ENCODE measurements at regions not wholly inside any gene's neighbourhood (a gene's known extent, or its start where the extent isn't known, plus 50 kb on each side); places are given as distances from the start of the nearest gene placed in this dataset.

- in situ Hi-C loops (cut with MboI; ENCODE audit: low sequenced_read_pairs): no loop called here
- no peaks in the 10 kb centered on the region for H3K36me3 ChIP-seq (replicated peaks)
- no peaks in the 10 kb centered on the region for H3K27me3 ChIP-seq (ENCODE audit: low read depth)
- no peaks in the 10 kb centered on the region for H3K9me3 ChIP-seq
- H3K4me3 ChIP-seq: no peak overlapping the region
- H3K4me1 ChIP-seq: no peaks in the 10 kb centered on the region
- DNase-seq (ENCODE audit: low spot score in 2 of 2): no peak
Observed at GRCh38 chr22:47437110-47437509, 674.7 kb downstream of the TBC1D22A start.

DNA sequence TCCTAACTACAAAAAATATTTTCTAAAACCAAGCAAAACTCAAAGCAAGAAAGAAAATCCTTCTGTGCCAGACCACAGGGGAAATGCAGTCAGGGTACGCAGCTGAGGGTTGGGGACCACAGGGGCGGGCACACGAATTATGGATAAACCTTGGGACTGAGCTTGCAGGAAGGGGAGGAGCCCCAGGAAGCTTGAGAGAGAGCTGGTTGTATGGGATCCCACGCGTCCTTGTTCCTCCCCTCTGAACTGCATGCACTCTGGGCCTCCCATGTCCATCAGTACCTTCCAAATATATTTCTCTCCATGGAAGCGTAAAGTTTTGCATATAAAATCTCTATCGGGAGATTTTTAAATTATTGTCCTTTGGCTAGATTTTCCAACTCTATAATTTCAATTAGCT lies 673.4 kb downstream of the TBC1D22A start:
- Histone ChIP-seq H3K36me3 (replicated peaks) (no peaks in the 10 kb centered on the region), H3K9me3 (no peaks in the 10 kb centered on the region), H3K4me3 (no peak overlapping the region), H3K27me3 (ENCODE audit: low read depth) (no peaks in the 10 kb centered on the region), H3K4me1 (no peaks in the 10 kb centered on the region)
- no peak for DNase-seq (ENCODE audit: low spot score in 2 of 2)
- in situ Hi-C loops (cut with MboI; ENCODE audit: low sequenced_read_pairs): no loop called here

DNA sequence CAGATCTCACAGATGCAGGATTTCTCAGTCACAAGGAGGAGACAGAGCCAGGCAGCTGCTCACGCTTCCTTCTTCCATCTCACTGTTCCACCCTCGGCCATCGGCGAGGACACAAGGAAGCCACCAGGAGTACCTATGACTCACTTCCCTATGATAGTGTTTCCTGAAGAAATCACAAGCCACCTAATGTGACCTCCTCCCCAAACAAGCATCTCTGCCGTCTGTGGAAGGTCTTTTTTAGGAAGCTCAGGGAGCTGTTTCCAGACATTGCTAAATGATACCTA lies 672.7 kb downstream of the TBC1D22A start:
- Histone ChIP-seq H3K36me3 (replicated peaks) (no peaks in the 10 kb centered on the region), H3K4me3 (no peak overlapping the region), H3K27me3 (ENCODE audit: low read depth) (no peaks in the 10 kb centered on the region), H3K4me1 (no peaks in the 10 kb centered on the region), H3K9me3 (no peaks in the 10 kb centered on the region)
- no peak for DNase-seq (ENCODE audit: low spot score in 2 of 2)
- in situ Hi-C loops (cut with MboI; ENCODE audit: low sequenced_read_pairs): no loop called here

DNA sequence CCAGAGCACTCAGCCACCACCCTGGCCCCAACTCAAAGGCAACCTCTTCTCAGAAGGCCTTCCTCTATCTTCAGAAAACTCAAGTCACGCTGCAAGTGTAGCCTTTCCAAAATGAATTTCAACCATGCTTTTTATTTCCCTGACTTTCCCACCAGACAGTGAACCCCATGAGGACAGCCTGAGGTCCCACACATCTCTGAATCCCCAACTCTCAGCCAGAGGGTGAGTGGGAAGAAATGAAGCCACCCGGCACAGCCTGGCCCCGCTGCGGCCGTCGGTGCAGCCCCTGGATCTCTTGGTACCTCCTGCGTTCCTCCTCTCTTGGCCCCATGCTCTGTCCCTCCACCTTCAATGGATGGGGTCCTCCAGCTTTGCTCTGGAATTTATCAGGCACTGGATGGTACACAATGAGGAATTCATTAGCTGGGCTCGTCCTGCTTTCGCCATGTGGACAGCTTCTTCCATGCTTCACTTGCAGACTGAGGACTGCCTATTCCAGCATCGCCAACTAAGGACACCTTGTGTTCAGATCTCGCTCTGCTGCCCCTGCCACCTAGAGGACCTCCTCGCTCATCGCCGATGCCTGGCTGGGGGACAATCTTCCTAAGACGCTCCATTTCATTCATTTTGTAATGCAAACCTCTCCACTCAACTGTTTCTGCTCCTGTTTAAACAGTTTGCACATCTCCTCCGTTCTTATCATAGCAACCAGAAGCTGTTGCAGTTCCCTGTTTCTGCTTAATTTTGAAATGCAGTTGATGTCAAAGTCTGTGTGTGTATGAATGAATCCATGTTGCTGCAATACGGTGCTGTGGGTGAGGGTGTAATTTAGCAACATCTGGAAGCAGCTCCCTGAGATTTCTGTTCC lies 672.1 kb downstream of the TBC1D22A start:
- Histone ChIP-seq H3K27me3 (ENCODE audit: low read depth) (no peaks in the 10 kb centered on the region), H3K9me3 (no peaks in the 10 kb centered on the region), H3K4me3 (no peak overlapping the region), H3K4me1 (no peaks in the 10 kb centered on the region), H3K36me3 (replicated peaks) (no peaks in the 10 kb centered on the region)
- no peak for DNase-seq (ENCODE audit: low spot score in 2 of 2)
- in situ Hi-C loops (cut with MboI; ENCODE audit: low sequenced_read_pairs): no loop called here

- in situ Hi-C loops (cut with MboI; ENCODE audit: low sequenced_read_pairs): no loop called here
Observed at GRCh38 chr22:47433627-47434026, 671.2 kb downstream of the TBC1D22A start.

GRCh38 chr22:47432683-47433082 lies 670.2 kb downstream of the TBC1D22A start:
- H3K27me3 ChIP-seq (ENCODE audit: low read depth): no peaks in the 10 kb centered on the region
- in situ Hi-C loops (cut with MboI; ENCODE audit: low sequenced_read_pairs): no loop called here
- H3K36me3 ChIP-seq (replicated peaks): no peaks in the 10 kb centered on the region
- H3K4me3 ChIP-seq: no peak overlapping the region
- H3K9me3 ChIP-seq: no peaks in the 10 kb centered on the region
- H3K4me1 ChIP-seq: no peaks in the 10 kb centered on the region
- DNase-seq (ENCODE audit: low spot score in 2 of 2): no peak

More at GRCh38 chr22:47433627-47434026, 671.2 kb downstream of the TBC1D22A start:
- no peaks in the 10 kb centered on the region for H3K36me3 ChIP-seq (replicated peaks)
- H3K9me3 ChIP-seq: no peaks in the 10 kb centered on the region
- no peak overlapping the region for H3K4me3 ChIP-seq
- no peaks in the 10 kb centered on the region for H3K27me3 ChIP-seq (ENCODE audit: low read depth)
- H3K4me1 ChIP-seq: no peaks in the 10 kb centered on the region
- DNase-seq (ENCODE audit: low spot score in 2 of 2): no peak

DNA sequence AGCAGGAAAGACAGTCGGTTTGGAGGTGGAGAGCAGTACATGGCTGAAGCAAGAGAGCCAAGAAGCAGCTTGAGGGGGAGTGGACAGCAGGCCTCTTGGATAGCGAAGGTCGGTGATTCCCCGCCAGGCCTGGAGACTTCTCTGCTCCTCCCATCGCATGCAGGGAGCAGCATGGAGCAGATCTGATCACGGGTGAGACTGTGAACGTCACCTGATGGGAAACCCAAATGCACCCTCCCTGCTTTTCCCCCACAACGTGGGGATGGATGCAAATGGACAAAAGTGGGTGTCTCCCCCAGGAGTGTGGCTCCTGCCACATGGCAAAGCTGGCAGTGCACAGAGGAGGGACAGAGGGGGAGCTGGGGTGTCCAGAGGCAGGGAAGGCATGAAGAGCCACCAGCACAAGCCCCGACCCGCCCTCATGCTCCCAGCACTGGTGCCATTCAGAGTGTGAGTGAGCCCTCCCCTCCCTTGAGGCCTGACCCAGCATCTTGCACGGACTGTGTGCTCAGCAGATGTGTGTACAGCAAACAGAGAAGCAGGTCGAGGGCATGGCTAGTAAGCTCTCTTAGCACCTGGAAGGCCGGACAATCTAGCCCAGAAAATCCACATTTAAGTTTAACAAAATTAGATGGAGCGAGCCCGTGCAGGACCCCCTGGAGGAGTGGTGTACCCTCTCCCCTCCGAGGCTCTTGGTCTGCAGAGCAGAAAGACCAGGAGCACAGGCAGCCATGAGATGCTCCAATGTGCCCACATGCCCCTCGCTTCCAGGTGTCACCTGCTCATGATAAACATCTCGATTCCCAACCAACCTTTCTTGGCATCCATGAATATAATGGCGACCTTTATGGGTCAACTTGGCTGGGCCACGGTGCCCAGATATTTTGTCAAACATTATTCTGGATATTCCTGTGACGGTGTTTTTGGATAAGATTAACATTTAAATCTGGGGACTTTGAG lies 661.7 kb downstream of the TBC1D22A start:
- no peak overlapping the region for H3K4me3 ChIP-seq
- no peak for DNase-seq (ENCODE audit: low spot score in 2 of 2)
- H3K9me3 ChIP-seq: no peaks in the 10 kb centered on the region
- in situ Hi-C loops (cut with MboI; ENCODE audit: low sequenced_read_pairs): no loop called here
- no peaks in the 10 kb centered on the region for H3K4me1 ChIP-seq
- no peaks in the 10 kb centered on the region for H3K27me3 ChIP-seq (ENCODE audit: low read depth)
- H3K36me3 ChIP-seq (replicated peaks): no peaks in the 10 kb centered on the region

- no peaks in the 10 kb centered on the region for H3K36me3 ChIP-seq (replicated peaks)
- no peaks in the 10 kb centered on the region for H3K9me3 ChIP-seq
- H3K4me3 ChIP-seq: no peak overlapping the region
- no peaks in the 10 kb centered on the region for H3K4me1 ChIP-seq
- no peak for DNase-seq (ENCODE audit: low spot score in 2 of 2)
- in situ Hi-C loops (cut with MboI; ENCODE audit: low sequenced_read_pairs): no loop called here
- H3K27me3 ChIP-seq (ENCODE audit: low read depth): no peaks in the 10 kb centered on the region
Observed at GRCh38 chr22:47423266-47423665, 660.8 kb downstream of the TBC1D22A start.

DNA sequence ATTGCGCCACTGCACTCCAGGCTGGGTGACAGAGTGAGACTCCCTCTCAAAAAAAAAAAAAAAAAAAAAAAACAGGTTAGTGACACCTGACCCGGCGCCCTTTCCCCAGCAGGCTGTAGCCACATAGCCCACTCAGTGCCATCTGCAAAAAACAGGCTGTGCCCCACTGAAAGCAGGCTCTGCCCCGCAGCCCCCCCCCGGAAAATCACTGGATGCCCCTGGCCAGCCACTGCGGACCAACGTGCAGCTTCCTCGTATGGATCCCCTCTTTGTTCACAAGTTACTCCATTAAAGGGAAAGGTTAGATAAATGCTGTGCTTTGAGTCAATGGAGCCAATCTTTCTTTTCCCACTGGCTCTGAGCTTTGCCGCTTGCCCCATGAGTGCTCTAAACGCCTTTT lies 660.3 kb downstream of the TBC1D22A start:
- no peak for DNase-seq (ENCODE audit: low spot score in 2 of 2)
- in situ Hi-C loops (cut with MboI; ENCODE audit: low sequenced_read_pairs): no loop called here

GRCh38 chr22:47421846-47422245 lies 659.4 kb downstream of the TBC1D22A start:
- Histone ChIP-seq H3K27me3 (ENCODE audit: low read depth) (no peaks in the 10 kb centered on the region), H3K36me3 (replicated peaks) (no peaks in the 10 kb centered on the region), H3K4me1 (no peaks in the 10 kb centered on the region), H3K4me3 (no peak overlapping the region), H3K9me3 (no peaks in the 10 kb centered on the region)
- in situ Hi-C loops (cut with MboI; ENCODE audit: low sequenced_read_pairs): no loop called here
- DNase-seq (ENCODE audit: low spot score in 2 of 2): no peak

More for the DNA sequence above, 660.3 kb downstream of the TBC1D22A start:
- H3K4me1 ChIP-seq: no peaks in the 10 kb centered on the region
- no peaks in the 10 kb centered on the region for H3K27me3 ChIP-seq (ENCODE audit: low read depth)
- no peak overlapping the region for H3K4me3 ChIP-seq
- no peaks in the 10 kb centered on the region for H3K36me3 ChIP-seq (replicated peaks)
- H3K9me3 ChIP-seq: no peaks in the 10 kb centered on the region

DNA sequence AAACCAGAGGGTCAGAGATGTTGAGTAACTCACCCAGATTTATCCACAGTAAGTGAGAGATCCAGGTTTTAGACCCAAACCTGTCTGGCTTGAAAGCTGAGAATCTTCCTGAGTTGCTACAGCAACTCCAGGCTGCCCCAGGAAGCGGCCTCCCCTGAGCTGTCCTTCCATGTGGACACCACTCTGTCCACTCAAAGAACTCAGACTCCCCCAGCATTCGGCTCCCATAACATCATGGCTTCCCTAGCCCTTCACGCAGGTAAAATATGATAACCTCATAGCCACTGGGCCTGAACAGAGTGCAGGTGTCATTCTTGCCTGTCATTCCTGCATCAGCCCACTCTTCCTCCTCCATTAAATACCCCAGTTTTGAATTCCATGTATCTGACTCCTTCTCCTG lies 657.8 kb downstream of the TBC1D22A start:
- Histone ChIP-seq H3K9me3 (no peaks in the 10 kb centered on the region), H3K36me3 (replicated peaks) (no peaks in the 10 kb centered on the region), H3K4me3 (no peak overlapping the region), H3K27me3 (ENCODE audit: low read depth) (no peaks in the 10 kb centered on the region), H3K4me1 (no peaks in the 10 kb centered on the region)
- in situ Hi-C loops (cut with MboI; ENCODE audit: low sequenced_read_pairs): no loop called here
- DNase-seq (ENCODE audit: low spot score in 2 of 2): no peak

DNA sequence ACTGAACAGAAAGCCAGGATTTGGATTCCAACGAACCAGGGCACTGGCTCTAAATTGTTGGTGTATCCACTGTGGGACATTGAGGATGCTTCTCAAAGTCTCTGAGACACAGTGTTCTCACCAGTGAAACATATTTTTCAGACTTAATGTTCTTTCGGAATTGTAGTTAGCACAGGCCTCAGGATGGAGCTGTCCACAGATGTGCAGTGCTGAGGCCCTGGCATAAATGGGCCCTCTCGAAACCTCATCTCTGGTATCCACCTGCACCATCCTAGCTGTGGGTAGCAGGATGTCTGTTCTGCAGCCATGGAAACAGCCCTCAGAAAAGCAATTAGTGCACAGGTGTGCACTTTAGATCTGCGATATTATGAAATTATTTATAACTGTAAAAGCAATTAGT lies 656.8 kb downstream of the TBC1D22A start:
- in situ Hi-C loops (cut with MboI; ENCODE audit: low sequenced_read_pairs): no loop called here
- no peak overlapping the region for H3K4me3 ChIP-seq
- H3K4me1 ChIP-seq: no peaks in the 10 kb centered on the region
- DNase-seq (ENCODE audit: low spot score in 2 of 2): no peak
- H3K36me3 ChIP-seq (replicated peaks): no peaks in the 10 kb centered on the region
- no peaks in the 10 kb centered on the region for H3K9me3 ChIP-seq
- H3K27me3 ChIP-seq (ENCODE audit: low read depth): no peaks in the 10 kb centered on the region

GRCh38 chr22:47417699-47418098 lies 655.2 kb downstream of the TBC1D22A start:
- no peak for DNase-seq (ENCODE audit: low spot score in 2 of 2)
- Histone ChIP-seq H3K27me3 (ENCODE audit: low read depth) (no peaks in the 10 kb centered on the region), H3K4me3 (no peak overlapping the region), H3K4me1 (no peaks in the 10 kb centered on the region), H3K36me3 (replicated peaks) (no peaks in the 10 kb centered on the region), H3K9me3 (no peaks in the 10 kb centered on the region)
- in situ Hi-C loops (cut with MboI; ENCODE audit: low sequenced_read_pairs): no loop called here

DNA sequence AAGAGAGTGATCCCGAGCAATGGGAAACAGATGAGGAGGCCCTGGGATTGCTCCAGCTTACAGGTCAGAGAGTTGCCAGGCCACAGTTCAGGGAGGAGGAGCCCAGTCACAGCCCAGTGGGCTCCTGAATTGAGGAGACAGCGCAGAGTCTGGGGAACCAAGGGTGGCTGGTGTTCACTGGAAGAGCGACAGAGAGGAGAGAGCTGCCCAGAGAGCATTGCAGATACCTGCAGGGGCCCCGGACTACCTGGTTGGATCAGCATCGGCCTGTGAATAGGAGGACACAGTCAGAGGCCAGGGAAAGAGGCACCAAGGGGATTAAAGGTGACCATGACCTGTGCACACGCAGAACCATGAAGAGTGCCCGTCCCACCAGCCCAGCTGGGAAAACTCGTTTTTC lies 648.6 kb downstream of the TBC1D22A start:
- Histone ChIP-seq H3K4me1 (no peaks in the 10 kb centered on the region), H3K27me3 (ENCODE audit: low read depth) (no peaks in the 10 kb centered on the region), H3K9me3 (no peaks in the 10 kb centered on the region), H3K36me3 (replicated peaks) (no peaks in the 10 kb centered on the region), H3K4me3 (no peak overlapping the region)
- no peak for DNase-seq (ENCODE audit: low spot score in 2 of 2)
- in situ Hi-C loops (cut with MboI; ENCODE audit: low sequenced_read_pairs): no loop called here
